ENCODE measurements at regions not wholly inside any gene's neighbourhood (a gene's known extent, or its start where the extent isn't known, plus 50 kb on each side); places are given as distances from the start of the nearest gene placed in this dataset.

DNA sequence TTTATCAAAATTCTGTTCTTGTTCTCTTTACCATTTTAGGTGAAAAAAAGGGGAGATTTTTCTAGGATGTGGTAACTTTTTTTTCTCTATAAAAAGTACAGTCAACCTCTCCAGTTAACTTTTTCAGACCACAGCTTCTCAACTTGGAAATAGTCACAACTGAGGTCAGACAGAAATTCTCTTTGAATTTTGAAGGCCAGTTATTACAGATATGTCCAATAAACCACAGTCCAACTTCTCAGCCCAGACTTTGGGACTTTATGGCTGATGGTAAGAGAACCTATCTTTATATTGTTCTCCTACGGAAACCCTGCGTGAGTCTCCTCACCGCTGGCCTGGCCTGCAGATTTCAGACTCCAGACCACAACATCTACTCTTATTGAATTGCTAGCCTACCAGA lies 176.7 kb downstream of the DACT1 start:
- no peak for DNase-seq (ENCODE audit: low spot score)

DNA sequence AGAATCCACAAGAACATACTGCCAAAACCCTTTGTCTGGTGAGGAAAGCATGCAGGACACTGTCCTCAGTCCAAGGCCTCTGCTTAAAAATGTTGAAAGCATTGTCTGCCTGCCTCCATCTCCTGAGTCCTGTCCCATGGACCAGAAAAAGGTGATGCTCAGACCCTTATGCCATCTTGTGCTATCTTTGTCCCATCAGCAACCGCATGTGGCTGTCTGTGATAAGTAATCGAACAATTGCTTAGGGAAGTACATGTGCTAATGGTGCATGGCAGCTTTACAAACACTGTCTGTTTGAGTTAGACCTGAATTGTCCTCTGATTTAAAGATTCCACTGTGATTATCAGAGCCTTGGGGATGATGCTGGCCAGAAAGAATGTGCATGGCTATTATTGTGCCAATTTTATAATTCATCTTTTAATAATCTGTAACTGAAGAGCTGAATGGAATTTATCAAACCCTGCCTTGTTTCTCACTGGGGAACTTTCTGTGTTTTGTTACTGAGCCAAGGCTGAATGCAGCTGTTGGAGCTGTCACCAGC lies 177.5 kb downstream of the DACT1 start:
- no peak for DNase-seq (ENCODE audit: low spot score)

DNA sequence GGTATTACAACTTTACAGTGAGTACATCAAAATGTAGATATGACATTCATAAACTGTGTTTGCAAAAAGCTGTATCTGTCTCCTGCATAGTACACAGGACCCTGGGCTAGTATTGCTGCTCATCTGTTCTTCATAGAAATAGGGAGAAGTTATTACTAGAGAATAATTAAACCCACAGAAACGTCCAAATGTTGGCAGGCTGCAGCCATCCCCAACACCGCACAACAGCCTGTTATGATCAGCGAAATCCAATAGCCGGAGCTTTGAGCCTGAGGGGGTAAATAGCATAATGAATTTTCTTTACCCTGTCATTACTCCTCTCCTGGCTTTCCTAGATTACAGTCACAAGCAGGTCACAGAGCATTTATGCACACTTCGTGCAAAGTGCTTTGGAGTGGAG lies 178.0 kb downstream of the DACT1 start:
- no peak for DNase-seq (ENCODE audit: low spot score)

DNA sequence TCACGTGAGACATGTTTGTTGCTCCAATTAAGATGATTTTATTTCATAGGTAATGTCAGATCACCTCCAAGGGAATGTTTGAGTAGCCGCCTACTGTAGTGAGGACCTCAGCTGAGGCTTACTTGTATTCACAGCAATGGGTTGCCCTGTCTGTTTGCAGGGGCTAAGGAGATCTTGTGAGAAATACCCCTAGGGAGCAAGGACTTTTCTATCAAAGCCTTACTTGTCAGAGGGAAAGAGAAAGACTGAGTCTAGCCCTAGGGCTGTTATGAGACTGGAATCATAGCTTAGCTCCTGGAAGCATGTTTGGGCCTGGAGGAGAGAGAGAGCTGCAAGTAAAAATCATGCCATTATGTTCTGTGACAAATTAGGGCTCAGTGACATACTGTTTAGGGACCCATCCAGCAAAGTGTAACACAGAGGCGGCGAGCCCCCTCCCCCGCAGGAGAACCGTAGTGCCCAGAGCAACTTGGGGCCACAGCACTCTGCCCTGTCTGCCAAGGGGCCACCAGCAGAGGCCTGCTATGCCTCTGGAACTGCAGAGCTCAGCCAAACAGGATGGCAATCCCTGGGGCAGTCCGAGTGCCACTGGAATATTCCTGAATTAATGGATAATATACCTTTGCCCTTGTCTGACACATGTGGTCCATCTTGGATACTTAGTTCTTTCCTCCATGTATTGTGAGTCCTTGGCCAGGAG lies 178.8 kb downstream of the DACT1 start:
- DNase-seq (ENCODE audit: low spot score) = no peak

DNA sequence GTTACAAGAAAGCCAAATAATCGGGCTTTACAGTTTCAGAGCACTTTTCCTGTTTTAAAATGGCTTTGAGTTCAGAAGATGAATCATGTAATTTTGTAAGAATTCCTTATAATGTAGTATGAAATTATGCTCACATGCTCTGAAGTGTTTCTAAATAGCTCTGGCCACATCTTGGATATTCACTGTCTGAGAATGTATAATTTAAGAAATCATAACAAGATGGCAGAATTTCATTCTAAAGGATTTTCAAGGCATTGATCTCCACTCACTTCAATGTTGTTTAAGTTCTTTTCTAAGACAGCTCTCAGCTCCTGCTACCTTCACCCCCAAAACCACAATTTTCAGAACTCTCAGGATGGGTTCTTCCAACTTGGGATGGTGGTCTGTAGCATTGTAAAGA lies 180.1 kb downstream of the DACT1 start:
- no peak for DNase-seq (ENCODE audit: low spot score)

DNA sequence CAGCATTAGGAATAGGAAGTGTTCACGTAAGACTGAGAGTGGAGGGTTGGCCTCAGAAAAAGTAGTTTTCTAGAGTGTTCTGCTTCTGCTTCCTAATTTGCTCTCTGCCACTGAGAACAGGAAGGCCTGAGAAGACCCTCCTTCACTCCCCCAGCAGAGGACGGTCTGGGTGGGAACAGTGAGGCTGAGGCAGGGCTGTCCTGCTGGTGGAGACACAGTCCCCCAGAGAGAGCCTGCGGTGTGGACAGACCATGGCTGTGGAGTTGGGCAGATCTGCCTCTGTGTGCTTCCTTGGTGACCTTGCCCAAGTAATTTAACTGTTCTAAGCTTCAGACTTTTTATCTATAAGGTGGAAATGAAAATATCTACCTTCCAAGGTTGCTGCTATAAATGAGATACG lies 182.3 kb downstream of the DACT1 start:
- DNase-seq (ENCODE audit: low spot score) = no peak

DNA sequence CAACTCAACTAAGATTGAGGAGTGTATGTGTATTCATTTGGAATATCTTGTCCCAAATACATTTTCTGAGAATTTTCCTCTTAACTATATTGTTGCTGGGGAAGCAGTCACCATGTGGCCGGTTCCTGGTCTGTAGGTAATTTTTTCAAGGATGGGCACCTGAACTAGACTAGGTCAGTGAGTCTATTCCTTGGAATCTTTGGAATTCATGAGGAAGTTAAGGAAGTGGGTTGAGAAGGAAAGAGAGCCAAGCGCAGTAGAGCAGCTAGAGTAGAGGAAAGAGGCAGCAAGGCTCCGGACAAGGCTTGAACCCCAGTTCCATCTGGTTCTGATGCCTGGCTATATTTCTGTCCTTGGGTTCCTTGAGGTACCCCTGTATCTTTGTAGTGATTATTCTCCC lies 183.7 kb downstream of the DACT1 start:
- DNase-seq (ENCODE audit: low spot score) = no peak

DNA sequence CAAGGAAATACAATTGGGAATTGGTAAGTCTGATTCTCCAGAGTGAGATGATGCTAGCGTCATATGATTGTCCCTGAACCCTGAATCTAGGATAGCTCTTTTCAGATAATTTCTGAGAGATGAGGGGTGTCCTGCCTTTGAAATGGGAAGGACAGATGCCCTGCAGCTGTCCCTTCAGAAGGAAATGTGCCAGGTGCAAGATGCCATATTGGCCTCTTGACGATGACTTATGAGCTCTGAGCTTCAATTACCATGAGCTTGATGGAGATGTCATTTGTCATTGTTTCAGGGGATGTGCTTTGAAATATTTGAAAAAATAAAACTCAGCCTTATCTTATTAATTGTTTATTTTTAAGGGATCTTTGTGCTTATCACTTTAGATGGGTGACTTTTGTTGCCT lies 185.1 kb downstream of the DACT1 start:
- no peak for DNase-seq (ENCODE audit: low spot score)

DNA sequence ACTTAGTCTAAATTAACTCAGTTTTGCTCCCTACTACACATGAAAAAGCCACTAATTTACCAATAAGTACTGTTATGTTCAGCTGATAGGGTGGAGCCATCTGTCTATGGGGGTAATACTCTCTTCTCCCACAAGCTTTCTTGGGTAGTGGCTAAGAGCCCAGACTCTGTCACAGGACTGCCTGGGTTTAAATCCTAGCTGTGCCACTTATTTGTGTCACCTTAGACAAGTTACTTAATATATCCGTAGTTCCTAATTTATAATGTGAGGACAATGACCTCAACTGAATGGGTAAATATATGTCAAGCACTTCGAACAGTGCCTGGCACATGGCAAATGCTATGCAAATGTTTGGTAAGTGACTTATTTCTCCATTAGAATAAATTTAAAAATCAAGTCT lies 185.6 kb downstream of the DACT1 start:
- DNase-seq (ENCODE audit: low spot score) = no peak

DNA sequence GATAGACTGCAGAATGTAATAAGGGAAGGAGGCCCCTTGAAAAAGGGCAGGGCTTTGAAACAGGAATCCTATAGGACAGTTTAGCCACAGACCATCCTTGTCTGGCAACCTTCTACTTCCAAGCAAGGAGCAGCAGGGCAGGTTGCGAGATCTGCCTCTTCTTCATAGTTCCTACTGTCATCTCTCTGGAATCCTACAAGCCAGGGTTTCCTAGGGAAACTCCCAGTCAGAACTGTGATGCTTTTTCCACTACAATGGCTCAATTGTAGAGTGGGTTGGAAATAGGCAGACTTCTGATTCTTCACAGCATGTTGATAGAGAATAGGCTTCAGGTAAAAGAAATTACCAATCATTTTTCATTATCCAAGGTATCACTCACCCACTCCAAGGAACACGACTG lies 186.3 kb downstream of the DACT1 start:
- no peak for DNase-seq (ENCODE audit: low spot score)

DNA sequence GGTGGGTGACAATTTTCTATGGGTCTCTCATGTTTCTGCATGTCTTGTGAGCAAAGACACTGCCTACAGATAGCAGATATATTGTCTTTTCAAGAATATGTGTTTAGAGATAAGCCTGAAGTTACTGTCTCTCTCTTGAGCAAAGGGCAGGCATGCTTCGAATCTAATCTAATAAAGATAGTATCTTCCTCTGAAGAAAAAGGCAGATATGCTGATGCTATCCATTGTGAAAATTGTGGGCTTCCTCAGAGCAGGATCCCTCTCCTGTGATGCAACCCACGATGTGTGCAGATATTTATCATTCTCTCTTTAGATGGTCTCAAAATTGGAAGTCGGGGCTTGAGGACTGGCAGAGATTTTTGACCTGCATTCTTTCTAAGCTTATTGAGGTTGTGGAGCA lies 187.0 kb downstream of the DACT1 start:
- no peak for DNase-seq (ENCODE audit: low spot score)

DNA sequence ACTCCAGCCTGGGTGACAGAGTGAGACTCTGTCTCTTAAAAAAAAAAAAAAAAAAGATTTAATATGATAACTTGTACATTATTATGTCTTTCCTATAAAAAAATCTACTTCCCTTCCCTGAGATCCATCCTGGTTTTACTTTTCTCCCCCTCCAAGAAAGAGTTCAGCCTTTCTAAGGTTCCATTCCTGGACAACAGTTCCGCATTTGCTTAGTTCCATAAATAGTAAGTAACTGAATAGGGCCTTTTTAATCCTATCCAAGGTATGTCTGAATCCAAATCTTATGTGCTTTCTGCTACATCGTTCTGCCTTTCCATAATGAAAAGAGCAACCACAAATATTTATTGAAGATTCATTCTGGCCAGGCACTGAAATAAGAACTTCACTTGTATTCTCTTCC lies 187.8 kb downstream of the DACT1 start:
- no peak for DNase-seq (ENCODE audit: low spot score)

DNA sequence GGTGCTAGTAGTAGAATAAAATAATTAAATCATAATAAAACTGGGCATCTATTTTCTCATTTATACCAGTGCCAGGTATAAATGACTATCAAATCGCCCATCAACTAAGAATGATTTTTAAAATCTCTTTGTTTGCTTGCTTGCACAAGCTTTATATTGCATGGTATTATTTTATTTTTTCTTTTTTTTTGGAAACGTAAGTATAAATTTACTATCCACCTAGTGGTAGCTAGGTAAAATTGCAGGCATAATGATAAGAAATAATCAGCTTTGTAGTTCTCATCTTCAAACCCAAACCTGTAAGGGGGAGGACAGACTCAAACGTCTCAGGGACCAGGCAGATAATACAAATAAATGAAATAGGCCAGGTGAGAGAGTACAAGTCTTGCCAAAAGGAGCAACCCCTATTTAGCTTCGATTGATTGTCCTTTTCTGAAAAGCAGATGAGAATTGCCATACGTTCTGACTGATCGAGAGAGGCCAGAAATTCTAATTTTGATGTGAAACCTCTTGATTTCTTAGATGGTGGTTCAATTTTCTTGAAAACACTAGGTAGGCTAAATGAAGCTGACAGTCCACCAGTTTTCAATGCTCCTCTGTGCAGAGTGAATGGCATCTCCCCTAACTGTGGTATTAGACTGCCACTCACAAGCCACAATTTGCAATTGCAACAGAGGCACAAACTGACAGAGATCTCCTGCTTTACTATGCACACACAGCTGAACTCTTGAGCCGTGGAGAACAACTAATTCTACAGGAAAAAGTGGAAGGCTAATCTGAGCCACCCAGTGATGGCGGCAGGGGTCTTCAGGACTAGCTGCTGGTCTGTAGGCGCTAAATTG lies 189.3 kb downstream of the DACT1 start:
- DNase-seq (ENCODE audit: low spot score) = no peak

DNA sequence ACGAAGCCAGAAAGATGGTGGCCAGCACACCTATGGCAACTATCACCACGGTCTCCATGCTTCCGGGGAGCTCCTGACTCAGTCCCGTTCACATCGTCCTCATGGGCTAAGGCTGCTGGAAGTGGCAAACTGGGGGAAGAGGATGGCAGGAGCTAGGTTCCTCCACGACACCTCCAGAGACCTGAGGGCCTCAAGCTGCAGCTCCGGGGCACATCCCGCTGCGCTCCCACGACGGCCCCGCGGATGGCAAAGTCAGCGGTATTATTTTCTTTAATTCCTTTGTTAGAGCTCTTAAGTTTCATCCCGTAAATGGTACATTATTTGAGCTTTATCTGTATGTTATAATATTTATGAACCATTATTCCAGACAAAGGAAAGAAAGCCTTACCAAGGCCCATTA lies 190.5 kb downstream of the DACT1 start:
- DNase-seq (ENCODE audit: low spot score) = no peak

DNA sequence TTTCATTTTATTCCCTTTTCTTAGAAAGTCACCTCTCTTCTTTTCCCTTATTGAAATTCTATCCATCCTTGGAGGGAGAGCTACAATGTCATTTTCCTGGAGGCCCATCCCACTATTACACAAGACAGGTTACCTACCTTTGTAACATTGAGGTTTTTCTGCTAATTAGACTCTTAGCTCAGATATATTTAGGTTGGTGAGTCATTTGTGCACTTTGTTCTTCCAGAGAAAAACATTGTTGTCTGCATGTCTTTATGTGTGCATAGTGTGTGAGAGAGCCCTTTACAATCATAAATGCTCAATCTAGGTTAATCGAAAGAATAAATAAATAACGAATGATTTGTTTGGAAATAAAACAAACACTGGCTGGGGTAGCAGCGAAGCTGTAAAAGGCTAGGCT lies 191.8 kb downstream of the DACT1 start:
- DNase-seq (ENCODE audit: low spot score) = peak; percentile 85

DNA sequence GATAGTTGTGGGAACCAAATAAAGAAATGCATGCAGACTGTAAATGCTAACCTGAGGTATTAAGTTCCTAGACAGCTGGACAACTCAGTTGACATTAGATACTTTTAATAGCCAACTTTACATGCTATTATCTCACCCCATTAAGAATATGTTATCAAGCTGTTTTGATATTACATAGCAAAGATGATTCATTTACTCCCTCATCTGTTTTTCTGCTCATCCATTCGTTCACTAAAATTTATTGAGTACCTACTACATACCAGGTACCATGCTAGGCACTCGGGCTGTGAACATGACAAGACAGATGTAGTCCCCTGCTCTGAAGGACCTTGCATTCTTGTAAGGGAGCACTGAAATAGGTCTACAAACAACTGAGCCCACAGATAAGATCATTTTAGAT lies 192.4 kb downstream of the DACT1 start:
- DNase-seq (ENCODE audit: low spot score) = no peak

DNA sequence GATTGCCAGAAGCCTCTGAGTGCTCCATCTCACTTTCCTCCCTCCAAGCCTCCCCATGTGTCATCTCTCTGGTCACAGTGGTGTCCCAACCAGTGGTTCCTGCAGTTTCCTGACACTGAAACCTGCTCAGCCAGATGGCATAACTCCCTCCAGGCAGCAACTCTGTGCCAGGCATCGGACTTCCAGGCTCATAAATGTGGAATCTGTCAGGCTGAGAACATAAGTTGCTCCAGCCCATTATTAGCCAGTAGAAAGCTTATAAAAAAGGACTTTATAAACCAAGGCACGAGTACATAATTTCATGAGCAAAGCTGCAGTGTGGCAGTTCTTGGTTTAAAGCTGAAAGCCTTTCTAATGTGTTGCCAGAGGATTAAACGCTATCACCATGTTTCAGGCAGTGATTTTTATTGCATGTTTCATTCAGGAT lies 194.3 kb downstream of the DACT1 start:
- DNase-seq (ENCODE audit: low spot score) = no peak

DNA sequence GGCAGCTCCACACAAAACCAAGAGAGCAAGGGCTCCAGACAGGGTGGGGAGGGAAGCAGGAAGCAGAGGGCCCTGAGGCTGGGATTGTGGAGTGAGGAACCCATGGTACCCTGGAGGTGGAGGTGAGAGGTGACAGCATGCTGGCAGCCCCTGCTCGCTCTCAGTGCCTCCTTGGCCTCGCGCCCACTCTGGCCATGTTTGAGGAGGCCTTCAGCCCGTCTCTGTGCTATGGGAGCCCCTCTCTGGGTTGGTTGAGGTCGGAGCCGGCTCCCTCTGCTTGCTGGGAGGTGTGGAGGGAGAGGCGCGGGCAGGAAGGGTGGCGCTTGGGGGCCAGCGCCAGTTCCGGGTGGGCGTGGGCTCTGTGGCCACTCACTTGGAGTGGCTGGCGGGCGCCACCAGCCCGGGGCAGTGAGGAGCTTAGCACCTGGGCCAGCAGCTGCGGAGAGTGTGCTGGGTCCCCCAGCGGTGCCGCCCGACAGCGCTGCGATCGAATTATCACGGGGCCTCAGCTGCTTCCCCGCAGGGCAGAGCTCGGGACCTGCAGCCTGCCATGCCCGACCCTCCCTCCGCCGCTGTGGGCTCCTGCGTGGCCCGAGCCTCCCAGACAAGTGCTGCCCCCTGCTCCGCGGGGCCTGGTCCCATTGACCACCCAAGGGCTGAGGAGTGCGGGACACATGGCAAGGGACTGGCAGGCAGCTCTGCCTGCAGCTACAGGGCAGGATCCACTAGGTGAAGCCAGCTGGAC lies 196.0 kb downstream of the DACT1 start:
- DNase-seq (ENCODE audit: low spot score) = no peak

DNA sequence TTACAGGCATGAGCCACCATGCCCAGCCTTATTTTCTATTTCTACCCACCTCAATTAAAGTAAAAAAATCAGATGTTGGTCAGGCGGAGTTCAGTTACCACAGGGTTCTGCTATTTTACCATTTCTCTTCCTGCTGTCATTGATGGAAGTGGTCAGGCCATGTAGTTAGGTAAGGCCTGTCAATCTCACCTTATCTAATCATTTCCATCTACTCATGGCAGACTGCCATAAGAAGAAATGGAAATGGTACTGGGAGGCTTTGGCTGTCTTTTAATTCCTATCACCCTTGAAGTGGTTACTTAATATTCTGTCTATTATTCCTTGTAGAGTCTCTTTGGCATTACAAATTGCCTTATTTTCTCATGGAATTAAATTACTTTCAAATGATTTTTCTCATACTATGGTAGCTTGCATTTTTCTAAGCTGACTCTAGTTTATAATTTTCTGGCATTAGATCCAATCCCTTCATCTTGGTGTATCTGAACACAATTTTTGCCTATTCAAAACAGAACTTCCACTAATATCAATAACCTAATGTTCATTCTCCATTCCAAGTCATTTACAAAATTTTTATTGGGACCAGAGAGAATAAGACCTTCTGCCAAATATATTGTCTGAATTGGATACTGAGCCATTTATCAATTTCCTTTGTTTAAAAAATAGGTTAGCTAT lies 198.7 kb downstream of the DACT1 start:
- no peak for DNase-seq (ENCODE audit: low spot score)

DNA sequence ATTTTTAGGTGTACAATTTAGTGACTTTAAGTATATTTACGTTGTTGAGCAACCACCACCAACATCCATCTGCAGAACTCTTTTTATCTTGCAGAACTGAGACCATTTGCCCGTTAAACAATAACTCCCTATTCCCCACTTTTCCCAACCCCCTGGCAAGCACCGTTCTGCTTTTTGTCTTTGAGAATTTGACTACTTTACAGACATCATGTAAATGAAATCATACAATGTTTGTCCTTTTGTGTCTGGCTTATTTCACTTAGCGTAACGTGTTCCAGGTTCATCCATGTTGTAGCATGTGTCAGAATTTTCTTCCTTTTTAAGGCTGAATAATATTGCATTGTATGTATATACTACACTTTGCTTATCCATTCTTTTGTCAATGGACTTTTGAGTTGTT lies 201.5 kb downstream of the DACT1 start:
- DNase-seq (ENCODE audit: low spot score) = no peak

DNA sequence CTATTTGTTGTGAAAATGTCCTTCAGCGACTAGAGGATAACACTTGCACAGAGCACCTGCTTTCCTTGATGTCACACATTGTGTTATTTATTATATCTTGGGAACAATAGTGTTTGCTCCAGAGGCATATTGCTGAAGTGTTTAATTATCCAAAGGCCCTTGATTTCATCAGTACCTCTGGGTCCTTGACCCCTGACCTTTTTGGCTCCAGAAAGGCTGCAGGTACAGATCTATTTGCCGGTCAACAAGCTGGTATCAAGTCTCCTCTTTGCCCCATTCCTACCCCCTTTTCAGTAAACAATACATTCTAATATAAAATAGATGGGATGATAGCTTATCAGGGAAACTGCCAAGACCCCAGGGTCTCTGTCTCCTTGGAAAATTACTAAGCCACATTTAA lies 206.8 kb downstream of the DACT1 start:
- DNase-seq (ENCODE audit: low spot score) = no peak

All from SW480 (cell line).